Breast epithelium (tissue), 3 donors: ENCODE measurements at regions not wholly inside any gene's neighbourhood (a gene's known extent, or its start where the extent isn't known, plus 50 kb on each side); places are given as distances from the start of the nearest gene placed in this dataset.

Experiments
- CTCF ChIP-seq, 3 donors: fragments of 450-650 bp; IDR thresholded peaks; one replicate each; pipeline ENCODE4 v1.5.1; 2016 to 2017; ENCODE audit warnings: antibody characterized with exemption in 3 of 3, mild to moderate bottlenecking in 3 of 3, moderate library complexity in 3 of 3
- POLR2A ChIP-seq: fragments of 450-650 bp; IDR thresholded peaks from one replicate; pipeline ENCODE4 v1.6.1; 2016; ENCODE audit warnings: antibody characterized with exemption, mild to moderate bottlenecking, moderate library complexity

GRCh38 chr1:88298506-88298905, 385.6 kb upstream of the PKN2 start:
- TF ChIP-seq POLR2A (no peak), CTCF (IDR thresholded peaks at IDR 0.05) (no peak)
